Middle frontal gyrus (tissue), 1 donor: ENCODE measurements at regions not wholly inside any gene's neighbourhood (a gene's known extent, or its start where the extent isn't known, plus 50 kb on each side); places are given as distances from the start of the nearest gene placed in this dataset.
"Not testable (repeated sequence)": the region's sequence is repeated elsewhere in the genome, so short reads cannot be mapped to it uniquely, and the experiment has no call there.

Experiments used
- DNase-seq: peaks from one replicate; pipeline ENCODE4 v3.0.0-alpha.2; 2015; ENCODE audit warnings: low spot score; ENCODE audit errors: extremely low spot score

- DNase-seq = no peak
These were observed 837.5 kb downstream of the MCTP2 start for GRCh38 chr15:95068701-95069521.

GRCh38 chr15:95075792-95076677 lies 844.7 kb downstream of the MCTP2 start:
- no peak for DNase-seq

GRCh38 chr15:95076678-95076990 lies 845.3 kb downstream of the MCTP2 start:
- DNase-seq = no peak

- no peak for DNase-seq
These were observed 846.6 kb downstream of the MCTP2 start for GRCh38 chr15:95078003-95078402.

- not testable (repeated sequence) for DNase-seq
These were observed 848.9 kb downstream of the MCTP2 start for GRCh38 chr15:95080228-95080627.

- DNase-seq = no peak
These were observed 853.7 kb downstream of the MCTP2 start for GRCh38 chr15:95085056-95085455.

GRCh38 chr15:95086531-95087252 lies 855.3 kb downstream of the MCTP2 start:
- DNase-seq = no peak

- DNase-seq = no peak
These were observed 855.9 kb downstream of the MCTP2 start for GRCh38 chr15:95087253-95087609.

GRCh38 chr15:95091444-95091843 lies 860.1 kb downstream of the MCTP2 start:
- no peak for DNase-seq

GRCh38 chr15:95095250-95095649 lies 863.9 kb downstream of the MCTP2 start:
- DNase-seq = no peak

- no peak for DNase-seq
These were observed 865.3 kb downstream of the MCTP2 start for GRCh38 chr15:95096651-95097050.

GRCh38 chr15:95097361-95097760 lies 866.0 kb downstream of the MCTP2 start:
- no peak for DNase-seq

GRCh38 chr15:95105229-95105628 lies 873.9 kb downstream of the MCTP2 start:
- DNase-seq = no peak

- no peak for DNase-seq
These were observed 875.4 kb downstream of the MCTP2 start for GRCh38 chr15:95106801-95107200.

GRCh38 chr15:95108673-95109072 lies 877.3 kb downstream of the MCTP2 start:
- no peak for DNase-seq

- no peak for DNase-seq
These were observed 880.6 kb downstream of the MCTP2 start for GRCh38 chr15:95111969-95112368.

- no peak for DNase-seq
These were observed 881.7 kb downstream of the MCTP2 start for GRCh38 chr15:95113041-95113440.

GRCh38 chr15:95119041-95119610 lies 887.8 kb downstream of the MCTP2 start:
- no peak for DNase-seq

- no peak for DNase-seq
These were observed 889.2 kb downstream of the MCTP2 start for GRCh38 chr15:95120595-95120994.

GRCh38 chr15:95121191-95121590 lies 889.8 kb downstream of the MCTP2 start:
- DNase-seq = no peak

- no peak for DNase-seq
These were observed 894.4 kb downstream of the MCTP2 start for GRCh38 chr15:95125803-95126202.

- DNase-seq = no peak
These were observed 896.0 kb downstream of the MCTP2 start for GRCh38 chr15:95127356-95127755.
